ENCODE measurements at regions not wholly inside any gene's neighbourhood (a gene's known extent, or its start where the extent isn't known, plus 50 kb on each side); places are given as distances from the start of the nearest gene placed in this dataset.
A peak's percentile ranks its signal among the peaks of the same experiment; 100 is the strongest.

DNA sequence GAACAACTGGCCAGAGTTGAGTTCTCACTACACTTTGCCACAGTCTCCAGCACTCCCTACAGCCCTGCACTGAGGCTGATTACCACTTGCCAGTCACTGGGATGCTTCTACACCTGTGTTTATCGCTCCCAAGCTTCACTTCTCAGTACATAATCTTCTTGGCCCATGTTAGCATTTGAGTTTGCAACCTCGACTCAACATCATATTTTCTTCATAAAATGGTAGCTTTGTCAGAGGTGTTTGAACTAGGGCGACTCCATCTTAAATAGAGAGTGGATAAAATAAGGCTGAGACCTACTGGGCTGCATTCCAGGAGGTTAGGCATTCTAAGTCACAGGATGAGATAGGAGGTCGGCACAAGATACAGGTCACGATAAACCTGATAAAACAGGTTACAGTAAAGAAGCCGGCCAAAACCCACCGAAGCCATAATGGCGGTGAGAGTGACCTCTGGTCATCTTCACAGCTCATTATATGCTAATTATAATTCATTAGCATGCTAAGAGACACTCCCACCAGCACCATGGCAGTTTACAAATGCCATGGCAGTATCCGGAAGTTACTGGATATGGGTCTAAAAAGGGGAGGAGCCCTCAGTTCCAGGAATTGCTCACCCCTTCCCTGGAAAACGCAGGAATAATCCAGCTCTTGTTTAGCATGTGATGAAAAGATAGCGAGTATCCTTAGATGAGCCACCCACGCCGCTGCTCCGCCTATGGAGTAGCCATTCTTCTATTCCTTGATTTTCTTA is 105.8 kb upstream of the KLF6 start (continued):
- 0 out of 4 replicates have a peak, but pooled peaks of 1 of the 2 experiments have one; percentile 51 for TF ChIP-seq MLX (CRISPR knock-in tag; conservative IDR thresholded peaks at IDR 0.05)
- peak; percentile 99 for TF ChIP-seq DDX20 (tag; IDR thresholded peaks at IDR 0.05; ENCODE audit: low read depth)
- TF ChIP-seq SMAD3 (CRISPR knock-in tag; conservative IDR thresholded peaks at IDR 0.05) = peak; percentile 98
- TF ChIP-seq IRF2 (CRISPR knock-in tag; IDR thresholded peaks at IDR 0.05) = no peak
- no peak for TF ChIP-seq LCOR (CRISPR knock-in tag; IDR thresholded peaks at IDR 0.05)
- TF ChIP-seq XRCC5 (IDR thresholded peaks at IDR 0.05; ENCODE audit: low read depth, low read length) = no peak
- no peak for TF ChIP-seq ZBTB49 (CRISPR knock-in tag; IDR thresholded peaks at IDR 0.05; ENCODE audit: borderline replicate concordance)
- no peak for TF ChIP-seq SMARCB1 (IDR thresholded peaks at IDR 0.05; ENCODE audit: insufficient read length, low read depth)
- peak; percentile 74; the same call in 1 of the 2 replicates for TF ChIP-seq KLF16 (IDR thresholded peaks at IDR 0.05)
- peak; percentile 18; the same call in 1 of the 2 replicates for TF ChIP-seq NCOR1 (IDR thresholded peaks at IDR 0.05)
- peak; percentile 28 to 41; a peak in 1 of 4 replicates for TF ChIP-seq MNT (conservative IDR thresholded peaks at IDR 0.05)
- TF ChIP-seq, protein P1, sequence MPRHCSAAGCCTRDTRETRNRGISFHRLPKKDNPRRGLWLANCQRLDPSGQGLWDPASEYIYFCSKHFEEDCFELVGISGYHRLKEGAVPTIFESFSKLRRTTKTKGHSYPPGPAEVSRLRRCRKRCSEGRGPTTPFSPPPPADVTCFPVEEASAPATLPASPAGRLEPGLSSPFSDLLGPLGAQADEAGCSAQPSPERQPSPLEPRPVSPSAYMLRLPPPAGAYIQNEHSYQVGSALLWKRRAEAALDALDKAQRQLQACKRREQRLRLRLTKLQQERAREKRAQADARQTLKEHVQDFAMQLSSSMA (CRISPR knock-in tag; IDR thresholded peaks at IDR 0.05) = no peak; the same call in 1 of the 2 replicates
- TF ChIP-seq NONO (IDR thresholded peaks at IDR 0.05; ENCODE audit: low read depth in 2 of 2, low read length in 1 of 2) = no peak
- peak; percentile 92 for TF ChIP-seq MTF1 (CRISPR knock-in tag; IDR thresholded peaks at IDR 0.05; ENCODE audit: borderline replicate concordance)
- peak; percentile 77 for TF ChIP-seq MXD1 (CRISPR knock-in tag; IDR thresholded peaks at IDR 0.05; ENCODE audit: borderline replicate concordance, poor library complexity, severe bottlenecking)
- peak; percentile 98 for TF ChIP-seq MEF2D (tag; conservative IDR thresholded peaks at IDR 0.05; ENCODE audit: low read depth)
- TF ChIP-seq PURB (CRISPR knock-in tag; IDR thresholded peaks at IDR 0.05; ENCODE audit: low read depth) = no peak
- no peak for TF ChIP-seq LARP7 (IDR thresholded peaks at IDR 0.05)
- TF ChIP-seq HOXB6 (CRISPR knock-in tag; IDR thresholded peaks at IDR 0.05; ENCODE audit: borderline replicate concordance) = peak; percentile 67; the same call in 1 of the 2 replicates
- TF ChIP-seq ZNF133 (CRISPR knock-in tag; IDR thresholded peaks at IDR 0.05) = peak; percentile 95

Measured in K562 (cell line).